GM23338 (cell line): ENCODE measurements at regions not wholly inside any gene's neighbourhood (a gene's known extent, or its start where the extent isn't known, plus 50 kb on each side); places are given as distances from the start of the nearest gene placed in this dataset.

ENCODE experiments used
- ATAC-seq: fragments of 200-7000 bp; cut with Tn5 transposase; 3 replicates; pipeline ENCODE4 v1.9.1; 2020
- DNase-seq: peaks from one replicate; pipeline ENCODE4 v3.0.0-alpha.2; 2015; ENCODE audit warnings: low spot score
- H2AFZ ChIP-seq: fragments of 200-600 bp; sonication (generic); 2 replicates; pipeline ENCODE4 v1.8.0; 2016; ENCODE audit warnings: antibody characterized with exemption, mild to moderate bottlenecking, moderate library complexity
- H3F3A ChIP-seq: fragments of 200-600 bp; sonication (generic); replicated peaks from 2 replicates; pipeline ENCODE4 v1.8.0; 2017; ENCODE audit warnings: antibody characterized with exemption, mixed run types, low read depth
- H3K27ac ChIP-seq: fragments of 200-600 bp; sonication (generic); 2 replicates; pipeline ENCODE4 v1.6.1; 2016; ENCODE audit warnings: low read depth
- H3K27me3 ChIP-seq: fragments of 200-600 bp; sonication (generic); 2 replicates; pipeline ENCODE4 v1.8.0; 2016; ENCODE audit warnings: mild to moderate bottlenecking, mixed run types, moderate library complexity; ENCODE audit not compliant: insufficient read depth
- H3K36me3 ChIP-seq: fragments of 200-600 bp; sonication (generic); 2 replicates; pipeline ENCODE4 v1.8.0; 2016; ENCODE audit warnings: mild to moderate bottlenecking; ENCODE audit not compliant: insufficient read depth
- H3K4me1 ChIP-seq: fragments of 200-600 bp; sonication (generic); 2 replicates; pipeline ENCODE4 v1.8.0; 2016; ENCODE audit warnings: mild to moderate bottlenecking, moderate library complexity; ENCODE audit not compliant: insufficient read depth
- H3K4me2 ChIP-seq: fragments of 200-600 bp; sonication (generic); 2 replicates; pipeline ENCODE4 v1.7.1; 2017; ENCODE audit warnings: mixed run types
- H3K4me3 ChIP-seq: fragments of 200-600 bp; sonication (generic); 2 replicates; pipeline ENCODE4 v1.6.1; 2016; ENCODE audit warnings: mixed run types
- H3K79me2 ChIP-seq: fragments of 200-600 bp; sonication (generic); replicated peaks from 2 replicates; pipeline ENCODE4 v1.8.0; 2017; ENCODE audit warnings: mild to moderate bottlenecking; ENCODE audit not compliant: insufficient read depth
- H3K9me2 ChIP-seq: fragments of 200-600 bp; sonication (generic); 2 replicates; pipeline ENCODE4 v1.8.0; 2017; ENCODE audit not compliant: insufficient read depth
- H4K20me1 ChIP-seq: fragments of 200-600 bp; sonication (generic); replicated peaks from 2 replicates; pipeline ENCODE4 v1.8.0; 2017; ENCODE audit warnings: mild to moderate bottlenecking; ENCODE audit not compliant: insufficient read depth
- H3K27ac Mint-ChIP-seq: 2 replicates; pipeline ENCODE4 v1.8.0; 2020; ENCODE audit warnings: inconsistent platforms, mild to moderate bottlenecking, moderate library complexity, mixed read lengths
- H3K27me3 Mint-ChIP-seq: 3 replicates; pipeline ENCODE4 v1.8.0; 2022; ENCODE audit warnings: low read depth, mild to moderate bottlenecking, moderate library complexity, mixed read lengths, inconsistent platforms; ENCODE audit not compliant: insufficient read depth, poor library complexity
- H3K36me3 Mint-ChIP-seq: 3 replicates; pipeline ENCODE4 v1.8.0; 2021; ENCODE audit warnings: low read depth, mild to moderate bottlenecking, inconsistent platforms, moderate library complexity, mixed read lengths
- H3K4me1 Mint-ChIP-seq: 3 replicates; pipeline ENCODE4 v1.8.0; 2020; ENCODE audit warnings: mild to moderate bottlenecking, inconsistent platforms, mixed read lengths
- H3K4me3 Mint-ChIP-seq: 3 replicates; pipeline ENCODE4 v1.8.0; 2021; ENCODE audit warnings: moderate library complexity, mild to moderate bottlenecking, inconsistent platforms, mixed read lengths
- H3K9me3 Mint-ChIP-seq: 3 replicates; pipeline ENCODE4 v1.8.0; 2020; ENCODE audit warnings: moderate library complexity, mild to moderate bottlenecking, inconsistent platforms, mixed read lengths
- CREB1 ChIP-seq: fragments of 250-450 bp; sonication (Bioruptor Pico); IDR thresholded peaks from 2 replicates; pipeline ENCODE4 v1.5.0; 2020; ENCODE audit warnings: low read depth, mild to moderate bottlenecking, moderate library complexity
- EZH2 ChIP-seq: fragments of 200-600 bp; sonication (generic); IDR thresholded peaks from one replicate; pipeline ENCODE4 v1.8.0; 2017; ENCODE audit warnings: antibody characterized with exemption, mild to moderate bottlenecking, low read depth; ENCODE audit not compliant: unreplicated experiment
- EZH2phosphoT487 ChIP-seq: fragments of 200-600 bp; sonication (generic); IDR thresholded peaks from one replicate; pipeline ENCODE4 v1.8.1; 2018; ENCODE audit warnings: antibody characterized with exemption; ENCODE audit not compliant: unreplicated experiment
- JUNB ChIP-seq: IDR thresholded peaks from one replicate; pipeline ENCODE4 v1.6.1; 2016; ENCODE audit warnings: antibody characterized with exemption; ENCODE audit not compliant: unreplicated experiment
- NANOG ChIP-seq: IDR thresholded peaks from 2 replicates; pipeline ENCODE4 v1.6.1; 2016; ENCODE audit warnings: antibody characterized with exemption, borderline replicate concordance
- POLR2AphosphoS5 ChIP-seq: IDR thresholded peaks from 2 replicates; pipeline ENCODE4 v1.6.1; 2016; ENCODE audit warnings: antibody characterized with exemption, low read depth
- STAT1 ChIP-seq: IDR thresholded peaks from one replicate; pipeline ENCODE4 v1.6.1; 2016; ENCODE audit warnings: antibody characterized with exemption; ENCODE audit not compliant: unreplicated experiment
- ZNF114 ChIP-seq: fragments of 250-450 bp; sonication (Bioruptor Pico); IDR thresholded peaks from 2 replicates; pipeline ENCODE4 v1.5.0; 2020; ENCODE audit warnings: mild to moderate bottlenecking, moderate library complexity
- ZNF331 ChIP-seq: fragments of 250-450 bp; sonication (Bioruptor Pico); IDR thresholded peaks from 2 replicates; pipeline ENCODE4 v1.5.0; 2020; ENCODE audit warnings: low read depth, mild to moderate bottlenecking, moderate library complexity
- ZNF462 ChIP-seq: fragments of 250-450 bp; sonication (Bioruptor Pico); IDR thresholded peaks from 2 replicates; pipeline ENCODE4 v1.5.0; 2020; ENCODE audit warnings: mild to moderate bottlenecking, moderate library complexity
- TF ChIP-seq, protein P1 (sequence below): IDR thresholded peaks from 2 replicates; pipeline ENCODE4 v1.6.1; 2016; ENCODE audit warnings: antibody characterized with exemption
- TF ChIP-seq, protein P2 (sequence below), 2 experiments: fragments of 200-600 bp in 1 of 2; sonication (generic) in 1 of 2; conservative IDR thresholded peaks; 2 replicates each; pipeline versions ENCODE4 v1.5.1 to v1.6.1; 2016 to 2017; ENCODE audit warnings: antibody characterized with exemption in 2 of 2, low read depth in 2 of 2, mild to moderate bottlenecking in 2 of 2, moderate library complexity in 1 of 2

DNA sequence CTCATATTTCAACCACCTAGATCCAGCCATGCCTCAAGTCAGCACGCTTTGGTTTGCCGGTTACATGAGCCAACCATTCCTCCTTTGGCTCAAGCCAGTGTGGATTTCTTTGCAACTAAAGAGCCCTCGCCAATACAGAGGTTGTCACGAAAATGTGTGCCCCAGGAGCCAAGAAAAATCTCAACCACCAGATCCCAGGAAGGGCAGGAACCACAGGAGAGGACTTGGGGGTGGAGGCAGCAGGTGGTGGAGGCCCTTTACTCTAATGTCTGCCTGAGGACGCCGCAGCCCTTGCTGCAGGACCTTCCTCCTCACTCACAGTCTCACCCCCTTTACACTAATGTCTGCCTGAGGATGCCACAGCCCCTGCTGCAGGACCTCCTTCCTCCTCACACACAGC lies 144.8 kb upstream of the PHACTR3 start:
- no peaks in the 10 kb centered on the region for H3K79me2 ChIP-seq
- TF ChIP-seq, protein P1, sequence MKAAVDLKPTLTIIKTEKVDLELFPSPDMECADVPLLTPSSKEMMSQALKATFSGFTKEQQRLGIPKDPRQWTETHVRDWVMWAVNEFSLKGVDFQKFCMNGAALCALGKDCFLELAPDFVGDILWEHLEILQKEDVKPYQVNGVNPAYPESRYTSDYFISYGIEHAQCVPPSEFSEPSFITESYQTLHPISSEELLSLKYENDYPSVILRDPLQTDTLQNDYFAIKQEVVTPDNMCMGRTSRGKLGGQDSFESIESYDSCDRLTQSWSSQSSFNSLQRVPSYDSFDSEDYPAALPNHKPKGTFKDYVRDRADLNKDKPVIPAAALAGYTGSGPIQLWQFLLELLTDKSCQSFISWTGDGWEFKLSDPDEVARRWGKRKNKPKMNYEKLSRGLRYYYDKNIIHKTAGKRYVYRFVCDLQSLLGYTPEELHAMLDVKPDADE, result no peak
- TF ChIP-seq NANOG, result no peak
- TF ChIP-seq POLR2AphosphoS5, result no peak
- TF ChIP-seq, protein P2, sequence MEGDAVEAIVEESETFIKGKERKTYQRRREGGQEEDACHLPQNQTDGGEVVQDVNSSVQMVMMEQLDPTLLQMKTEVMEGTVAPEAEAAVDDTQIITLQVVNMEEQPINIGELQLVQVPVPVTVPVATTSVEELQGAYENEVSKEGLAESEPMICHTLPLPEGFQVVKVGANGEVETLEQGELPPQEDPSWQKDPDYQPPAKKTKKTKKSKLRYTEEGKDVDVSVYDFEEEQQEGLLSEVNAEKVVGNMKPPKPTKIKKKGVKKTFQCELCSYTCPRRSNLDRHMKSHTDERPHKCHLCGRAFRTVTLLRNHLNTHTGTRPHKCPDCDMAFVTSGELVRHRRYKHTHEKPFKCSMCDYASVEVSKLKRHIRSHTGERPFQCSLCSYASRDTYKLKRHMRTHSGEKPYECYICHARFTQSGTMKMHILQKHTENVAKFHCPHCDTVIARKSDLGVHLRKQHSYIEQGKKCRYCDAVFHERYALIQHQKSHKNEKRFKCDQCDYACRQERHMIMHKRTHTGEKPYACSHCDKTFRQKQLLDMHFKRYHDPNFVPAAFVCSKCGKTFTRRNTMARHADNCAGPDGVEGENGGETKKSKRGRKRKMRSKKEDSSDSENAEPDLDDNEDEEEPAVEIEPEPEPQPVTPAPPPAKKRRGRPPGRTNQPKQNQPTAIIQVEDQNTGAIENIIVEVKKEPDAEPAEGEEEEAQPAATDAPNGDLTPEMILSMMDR (conservative IDR thresholded peaks at IDR 0.05; ENCODE audit: low read depth in 2 of 2), result no peak
- no peak for TF ChIP-seq ZNF114
- no peak for TF ChIP-seq ZNF462 (CRISPR knock-in tag)
- no peak for TF ChIP-seq STAT1
- TF ChIP-seq EZH2, result no peak
- TF ChIP-seq JUNB, result no peak
- TF ChIP-seq ZNF331 (CRISPR knock-in tag), result no peak
- TF ChIP-seq EZH2phosphoT487, result no peak
- TF ChIP-seq CREB1 (CRISPR knock-in tag), result no peak
- H3K27me3 Mint-ChIP-seq, result peaks cover 9% of the 10 kb centered on the region
- no peak for ATAC-seq
- H3K9me2 ChIP-seq, result no peaks in the 10 kb centered on the region; the same call in 1 of the 2 replicates
- no peak for DNase-seq
- no peaks in the 10 kb centered on the region for H3K4me1 ChIP-seq
- H3K4me3 Mint-ChIP-seq, result no peak overlapping the region
- no peaks in the 10 kb centered on the region for H3K27me3 ChIP-seq
- no peak overlapping the region for H3K27ac ChIP-seq
- no peak overlapping the region for H2AFZ ChIP-seq
- H3K4me2 ChIP-seq, result no peak overlapping the region
- H3K4me3 ChIP-seq, result no peak overlapping the region
- H4K20me1 ChIP-seq, result no peaks in the 10 kb centered on the region
- H3F3A ChIP-seq, result no peaks in the 10 kb centered on the region
- no peak overlapping the region for H3K27ac Mint-ChIP-seq
- no peaks in the 10 kb centered on the region for H3K9me3 Mint-ChIP-seq
- no peaks in the 10 kb centered on the region for H3K36me3 ChIP-seq
- peaks cover 2% of the 10 kb centered on the region; the same call in 1 of the 3 replicates for H3K4me1 Mint-ChIP-seq
- H3K36me3 Mint-ChIP-seq, result no peaks in the 10 kb centered on the region
